H1 (cell line): ENCODE measurements at regions not wholly inside any gene's neighbourhood (a gene's known extent, or its start where the extent isn't known, plus 50 kb on each side); places are given as distances from the start of the nearest gene placed in this dataset.

Experiments
- CTCF ChIA-PET: fragments of 300-600 bp; sonication (Branson Sonifier 250); formaldehyde crosslinking; loops from one replicate; lab custom pipeline; 2021; ENCODE audit not compliant: partially characterized antibody; lab: Charles Lee
- POLR2A ChIA-PET: fragments of 300-600 bp; sonication (Branson Sonifier 250); formaldehyde crosslinking; loops from one replicate; lab custom pipeline; 2021; ENCODE audit warnings: inconsistent platforms; ENCODE audit not compliant: partially characterized antibody; lab: Charles Lee
- DNase-seq, 2 experiments: peaks; one replicate each; pipeline versions ENCODE4 v3.0.0 to v3.0.0-alpha.2; 2010 to 2022; ENCODE audit warnings: low spot score in 2 of 2, low read depth in 1 of 2, mixed read lengths in 1 of 2
- FAIRE-seq: peaks from 2 replicates; lab custom pipeline; 2011; peaks lifted over from hg19 to GRCh38; lab: Jason Lieb, UNC
- H2AFZ ChIP-seq: 2 replicates; pipeline ENCODE4 v1.8.1; 2012; ENCODE audit warnings: low read length, inconsistent platforms
- H2AK5ac ChIP-seq: 2 replicates; pipeline ENCODE4 v1.6.1; 2013; ENCODE audit warnings: low read depth, low read length
- H2BK120ac ChIP-seq: replicated peaks from 2 replicates; pipeline ENCODE3; 2013; ENCODE audit warnings: low read depth, low read length, inconsistent platforms
- H2BK12ac ChIP-seq: 2 replicates; pipeline ENCODE4 v1.6.1; 2013; ENCODE audit warnings: low read depth, low read length
- H2BK15ac ChIP-seq: 2 replicates; pipeline ENCODE4 v1.6.1; 2013; ENCODE audit warnings: low read length
- H2BK20ac ChIP-seq: 2 replicates; pipeline ENCODE4 v1.6.1; 2013; ENCODE audit warnings: low read length
- H2BK5ac ChIP-seq: 2 replicates; pipeline ENCODE4 v1.6.1; 2013; ENCODE audit warnings: low read depth, low read length
- H3K14ac ChIP-seq: 2 replicates; pipeline ENCODE4 v1.6.1; 2013; ENCODE audit warnings: inconsistent platforms; ENCODE audit not compliant: insufficient read length
- H3K18ac ChIP-seq: 2 replicates; pipeline ENCODE4 v1.6.1; 2013; ENCODE audit warnings: low read length; ENCODE audit errors: extremely low read depth
- H3K23ac ChIP-seq: 2 replicates; pipeline ENCODE4 v1.6.1; 2013; ENCODE audit warnings: inconsistent platforms; ENCODE audit not compliant: insufficient read length
- H3K23me2 ChIP-seq: 2 replicates; pipeline ENCODE4 v1.6.1; 2013; ENCODE audit warnings: low read depth, low read length
- H3K27ac ChIP-seq: 2 replicates; pipeline ENCODE4 v1.6.1; 2011; ENCODE audit warnings: low read depth, low read length, inconsistent platforms
- H3K27me3 ChIP-seq, 4 experiments: replicated peaks in 1 of 4; 1 replicate in 1 of 4; 2 replicates in 3 of 4; pipeline versions ENCODE4 v1.6.1 to v1.8.1; 2011 to 2013; ENCODE audit warnings: low read length in 3 of 4, mild to moderate bottlenecking in 3 of 4, inconsistent platforms in 2 of 4, mixed read lengths in 2 of 4, moderate library complexity in 1 of 4; ENCODE audit not compliant: control insufficient read depth in 3 of 4, insufficient read depth in 3 of 4; ENCODE audit errors: extremely low read depth in 1 of 4
- H3K36me3 ChIP-seq, 4 experiments: 2 replicates each; pipeline versions ENCODE4 v1.6.1 to v1.8.1; 2011 to 2013; ENCODE audit warnings: mild to moderate bottlenecking in 4 of 4, low read length in 3 of 4, moderate library complexity in 2 of 4, control low read depth in 1 of 4, inconsistent platforms in 1 of 4; ENCODE audit not compliant: insufficient read depth in 4 of 4, control insufficient read depth in 2 of 4
- H3K4ac ChIP-seq: replicated peaks from 2 replicates; pipeline ENCODE3; 2013; ENCODE audit warnings: low read length, low read depth, mixed read lengths, inconsistent platforms; ENCODE audit not compliant: insufficient read length
- H3K4me1 ChIP-seq, 4 experiments: replicated peaks in 1 of 4; 1 replicate in 1 of 4; 2 replicates in 3 of 4; pipeline versions ENCODE4 v1.6.1 to v1.8.1; 2011 to 2013; ENCODE audit warnings: low read length in 3 of 4, inconsistent platforms in 2 of 4, mixed read lengths in 1 of 4; ENCODE audit not compliant: insufficient read depth in 4 of 4, control insufficient read depth in 3 of 4
- H3K4me2 ChIP-seq, 2 experiments: 2 replicates each; pipeline versions ENCODE4 v1.6.1 to v1.8.1; 2011 to 2013; ENCODE audit warnings: low read depth in 2 of 2, low read length in 2 of 2, control low read depth in 1 of 2, inconsistent platforms in 1 of 2, mild to moderate bottlenecking in 1 of 2; ENCODE audit not compliant: insufficient read depth in 1 of 2
- H3K4me3 ChIP-seq, 4 experiments: fragments of 200-600, 300-600 bp in 1 of 4; sonication (generic), shearing (Covaris generic), sonication (Bioruptor Twin) in 1 of 4; 2 replicates each; pipeline versions ENCODE4 v1.5.1 to v1.8.1; 2011 to 2016; ENCODE audit warnings: low read length in 4 of 4, low read depth in 3 of 4, control low read depth in 2 of 4, inconsistent platforms in 2 of 4, mild to moderate bottlenecking in 2 of 4, mixed read lengths in 1 of 4, moderate library complexity in 1 of 4; ENCODE audit not compliant: insufficient read depth in 2 of 4; ENCODE audit errors: extremely low read depth in 1 of 4
- H3K56ac ChIP-seq: replicated peaks from 2 replicates; pipeline ENCODE3; 2013; ENCODE audit warnings: low read depth, mild to moderate bottlenecking, mixed read lengths, low read length, inconsistent platforms; ENCODE audit not compliant: insufficient read length
- H3K79me1 ChIP-seq: 2 replicates; pipeline ENCODE4 v1.6.1; 2013; ENCODE audit warnings: low read depth, low read length, control low read depth
- H3K79me2 ChIP-seq, 2 experiments: 2 replicates each; pipeline versions ENCODE4 v1.6.1 to v1.8.1; 2012 to 2013; ENCODE audit warnings: low read length in 2 of 2, mild to moderate bottlenecking in 2 of 2, inconsistent platforms in 1 of 2; ENCODE audit not compliant: insufficient read depth in 2 of 2, control insufficient read depth in 1 of 2
- H3K9ac ChIP-seq, 4 experiments: replicated peaks in 1 of 4; 1 replicate in 1 of 4; 2 replicates in 3 of 4; pipeline versions ENCODE4 v1.6.1 to v1.8.1; 2011 to 2013; ENCODE audit warnings: low read depth in 3 of 4, low read length in 3 of 4, control low read depth in 2 of 4, mild to moderate bottlenecking in 2 of 4, moderate library complexity in 2 of 4, inconsistent platforms in 1 of 4; ENCODE audit errors: extremely low read depth in 1 of 4
- H3K9me3 ChIP-seq, 2 experiments: 2 replicates each; pipeline versions ENCODE4 v1.6.1 to v1.8.1; 2012 to 2013; ENCODE audit warnings: mild to moderate bottlenecking in 2 of 2, moderate library complexity in 2 of 2, control low read depth in 1 of 2, inconsistent platforms in 1 of 2, low read depth in 1 of 2, low read length in 1 of 2, mixed read lengths in 1 of 2; ENCODE audit not compliant: insufficient read depth in 2 of 2
- H4K20me1 ChIP-seq, 2 experiments: replicated peaks in 1 of 2; 2 replicates each; pipeline versions ENCODE3 to v1.8.1; 2011 to 2013; ENCODE audit warnings: inconsistent platforms in 2 of 2, low read length in 2 of 2, mild to moderate bottlenecking in 1 of 2; ENCODE audit not compliant: insufficient read depth in 2 of 2, control insufficient read depth in 1 of 2
- H4K5ac ChIP-seq: 2 replicates; pipeline ENCODE4 v1.6.1; 2013; ENCODE audit warnings: low read length, low read depth, mixed read lengths, inconsistent platforms; ENCODE audit not compliant: insufficient read length
- H4K8ac ChIP-seq: 2 replicates; pipeline ENCODE4 v1.8.0; 2013; ENCODE audit warnings: mild to moderate bottlenecking, moderate library complexity, low read length, inconsistent platforms; ENCODE audit not compliant: insufficient read depth; ENCODE audit errors: extremely low read depth
- H4K91ac ChIP-seq: replicated peaks from 2 replicates; pipeline ENCODE3; 2013; ENCODE audit warnings: low read length, mixed read lengths, inconsistent platforms; ENCODE audit not compliant: insufficient read length
- BACH1 ChIP-seq: IDR thresholded peaks from 2 replicates; pipeline ENCODE4 v1.6.1; 2012; ENCODE audit warnings: low read length, improper control_type of control experiment
- CREB1 ChIP-seq: IDR thresholded peaks from 2 replicates; pipeline ENCODE4 v1.6.1; 2012; ENCODE audit warnings: inconsistent platforms
- GABPA ChIP-seq: IDR thresholded peaks from 2 replicates; pipeline ENCODE4 v1.6.1; 2011; ENCODE audit warnings: mild to moderate bottlenecking, low read length, moderate library complexity, borderline replicate concordance; ENCODE audit not compliant: insufficient read depth
- HDAC2 ChIP-seq, 2 experiments: fragments of 300-600 bp in 1 of 2; sonication (generic) in 1 of 2; IDR thresholded peaks; 2 replicates each; pipeline ENCODE4 v1.6.1; 2011 to 2012; ENCODE audit warnings: low read depth in 2 of 2, low read length in 2 of 2, mild to moderate bottlenecking in 2 of 2, moderate library complexity in 2 of 2, borderline replicate concordance in 1 of 2, inconsistent platforms in 1 of 2
- HDAC6 ChIP-seq: IDR thresholded peaks from one replicate; pipeline ENCODE4 v1.7.1; 2012; ENCODE audit warnings: low read depth, mild to moderate bottlenecking, inconsistent platforms, low read length, moderate library complexity
- MAFK ChIP-seq: IDR thresholded peaks from 2 replicates; pipeline ENCODE4 v1.6.1; 2012; ENCODE audit warnings: low read depth, mild to moderate bottlenecking, improper control_type of control experiment, low read length
- POU5F1 ChIP-seq: IDR thresholded peaks from 2 replicates; pipeline ENCODE4 v1.6.1; 2011; ENCODE audit warnings: low read depth, mild to moderate bottlenecking, low read length, moderate library complexity
- RAD21 ChIP-seq, 2 experiments: IDR thresholded peaks in 1 of 2; conservative IDR thresholded peaks in 1 of 2; 2 replicates each; pipeline ENCODE4 v1.6.1; 2011; ENCODE audit warnings: low read depth in 2 of 2, low read length in 2 of 2, improper control_type of control experiment in 1 of 2, inconsistent platforms in 1 of 2, mild to moderate bottlenecking in 1 of 2, moderate library complexity in 1 of 2
- TAF1 ChIP-seq: IDR thresholded peaks from 2 replicates; pipeline ENCODE4 v1.6.1; 2011; ENCODE audit warnings: mild to moderate bottlenecking, low read depth, low read length
- TBP ChIP-seq: IDR thresholded peaks from 2 replicates; pipeline ENCODE4 v1.6.1; 2011; ENCODE audit warnings: low read depth, low read length, improper control_type of control experiment
- WGBS, 2 experiments: shearing (Covaris generic) in 1 of 2; methylation state at CpG; one replicate each; pipeline versions ENCODE4 v1.1.6 to v1.1.7; 2013 to 2015; ENCODE audit warnings: low lambda C conversion rate in 2 of 2, mixed read lengths in 2 of 2, inconsistent platforms in 1 of 2, low coverage in 1 of 2, missing lambda C conversion rate in 1 of 2; ENCODE audit not compliant: insufficient replicate concordance in 2 of 2, insufficient coverage in 1 of 2, insufficient read length in 1 of 2; ENCODE audit errors: extremely low coverage in 1 of 2, missing lambda C conversion rate in 1 of 2; 5-methylcytosine and 5-hydroxymethylcytosine counted together
- TF ChIP-seq, protein P1 (sequence below): IDR thresholded peaks from 2 replicates; pipeline ENCODE4 v1.6.1; 2011; ENCODE audit warnings: low read depth, mild to moderate bottlenecking, low read length; ENCODE audit not compliant: insufficient read depth

DNA sequence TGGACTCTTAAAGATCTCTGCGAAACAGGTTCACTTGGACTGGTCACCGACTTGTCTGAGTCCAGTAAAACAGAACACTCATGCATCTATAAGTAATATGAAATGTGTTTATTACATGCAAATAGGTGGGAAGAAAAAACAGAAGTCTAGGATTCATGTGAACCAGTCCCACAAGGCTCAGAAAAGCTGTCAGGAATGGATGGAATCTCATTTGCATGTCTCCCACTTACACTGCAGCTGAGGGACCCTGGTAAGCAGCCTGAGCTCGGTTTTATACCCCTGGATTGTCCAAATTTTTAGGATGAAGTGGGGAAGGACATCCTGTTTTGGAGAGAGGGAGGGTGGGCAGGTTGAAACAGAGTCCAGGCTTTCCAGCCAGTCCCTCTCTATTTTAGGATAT is 1545.1 kb upstream of the PCDH20 start:
- no peaks in the 10 kb centered on the region for H3K79me2 ChIP-seq
- no peak overlapping the region for H2BK20ac ChIP-seq
- H4K20me1 ChIP-seq = no peaks in the 10 kb centered on the region
- no peak overlapping the region for H3K4me2 ChIP-seq
- no peak overlapping the region for H3K4me3 ChIP-seq
- no peak overlapping the region for H3K14ac ChIP-seq
- no peak for DNase-seq
- no peaks in the 10 kb centered on the region for H3K27me3 ChIP-seq
- FAIRE-seq = no peak
- CTCF ChIA-PET = no interaction called here
- POLR2A ChIA-PET = no interaction called here
- no peak overlapping the region for H3K27ac ChIP-seq
- no peaks in the 10 kb centered on the region for H3K4me1 ChIP-seq
- no peaks in the 10 kb centered on the region for H3K23me2 ChIP-seq
- no peaks in the 10 kb centered on the region for H3K36me3 ChIP-seq
- no peak overlapping the region for H4K91ac ChIP-seq
- H3K9ac ChIP-seq = no peak overlapping the region
- H3K79me1 ChIP-seq = no peaks in the 10 kb centered on the region
- 67% methylated on average over 3 of the region's 3 CpGs; no CpG with 5 or more reads in 1 of the 2 experiments for WGBS, 2 experiments
- no peak for TF ChIP-seq HDAC6
- no peak for TF ChIP-seq TAF1
- TF ChIP-seq GABPA = no peak
- no peak for TF ChIP-seq POU5F1
- TF ChIP-seq RAD21 (IDR thresholded peaks at IDR 0.05 in 1 of 2, conservative IDR thresholded peaks at IDR 0.05 in 1 of 2; ENCODE audit: low read depth in 2 of 2, low read length in 2 of 2) = no peak
- TF ChIP-seq HDAC2 (IDR thresholded peaks at IDR 0.05; ENCODE audit: borderline replicate concordance in 1 of 2, low read depth in 2 of 2, low read length in 2 of 2) = no peak
- TF ChIP-seq CREB1 = no peak
- TF ChIP-seq, protein P1, sequence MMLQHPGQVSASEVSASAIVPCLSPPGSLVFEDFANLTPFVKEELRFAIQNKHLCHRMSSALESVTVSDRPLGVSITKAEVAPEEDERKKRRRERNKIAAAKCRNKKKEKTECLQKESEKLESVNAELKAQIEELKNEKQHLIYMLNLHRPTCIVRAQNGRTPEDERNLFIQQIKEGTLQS = no peak
- no peak for TF ChIP-seq TBP
- no peak for TF ChIP-seq MAFK
- no peak for TF ChIP-seq BACH1
- no peak overlapping the region for H3K18ac ChIP-seq
- H3K56ac ChIP-seq = no peak overlapping the region
- no peak overlapping the region for H4K8ac ChIP-seq
- no peak overlapping the region for H2BK15ac ChIP-seq
- no peak overlapping the region for H2BK12ac ChIP-seq
- H2BK120ac ChIP-seq = no peak overlapping the region
- no peak overlapping the region for H2AK5ac ChIP-seq
- no peak overlapping the region for H3K4ac ChIP-seq
- no peaks in the 10 kb centered on the region for H3K9me3 ChIP-seq
- peak overlapping the region; percentile 50 for H2AFZ ChIP-seq
- no peak overlapping the region for H2BK5ac ChIP-seq
- H3K23ac ChIP-seq = no peak overlapping the region
- H4K5ac ChIP-seq = no peak overlapping the region
